ENCODE measurements at regions not wholly inside any gene's neighbourhood (a gene's known extent, or its start where the extent isn't known, plus 50 kb on each side); places are given as distances from the start of the nearest gene placed in this dataset.
"Not testable (repeated sequence)": the region's sequence is repeated elsewhere in the genome, so short reads cannot be mapped to it uniquely, and the experiment has no call there.

DNA sequence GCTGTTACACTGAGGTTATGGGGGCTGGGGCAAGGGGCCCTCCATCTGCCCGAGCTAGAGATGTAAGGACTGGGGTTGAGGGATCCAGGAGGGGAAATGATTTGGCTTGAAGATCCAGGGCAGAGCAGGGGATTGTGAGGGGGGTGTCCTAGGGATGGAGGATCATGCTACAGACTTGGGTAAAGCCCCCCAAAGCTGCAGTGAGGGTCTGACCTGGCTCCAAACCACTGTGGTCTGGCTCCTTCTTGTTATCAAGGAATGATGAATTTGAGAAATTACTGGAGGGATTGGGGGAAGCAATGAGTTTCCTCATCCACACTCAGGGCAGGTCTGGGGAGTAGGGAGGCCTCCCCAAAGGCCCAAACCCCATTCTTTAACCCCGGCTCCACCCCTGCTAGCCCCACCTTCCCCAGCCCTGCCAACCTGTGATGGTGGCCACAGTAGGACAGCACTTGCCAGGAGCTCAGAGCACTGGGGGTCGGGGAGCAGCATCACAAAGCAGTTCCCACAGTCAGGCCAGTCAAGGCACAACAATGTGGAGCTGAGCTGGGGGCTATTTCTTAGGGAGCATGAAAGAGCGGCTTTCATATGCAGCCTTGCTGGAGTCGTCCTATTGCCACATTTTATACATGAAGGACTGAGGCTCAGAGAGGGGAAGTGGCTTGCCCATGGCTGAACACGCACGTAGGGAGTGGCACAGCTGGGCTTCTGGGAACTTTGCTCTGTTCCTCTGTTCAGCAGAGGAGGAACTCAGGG, 165.5 kb downstream of the EFNB1 start:
- DNase-seq: no peak

DNA sequence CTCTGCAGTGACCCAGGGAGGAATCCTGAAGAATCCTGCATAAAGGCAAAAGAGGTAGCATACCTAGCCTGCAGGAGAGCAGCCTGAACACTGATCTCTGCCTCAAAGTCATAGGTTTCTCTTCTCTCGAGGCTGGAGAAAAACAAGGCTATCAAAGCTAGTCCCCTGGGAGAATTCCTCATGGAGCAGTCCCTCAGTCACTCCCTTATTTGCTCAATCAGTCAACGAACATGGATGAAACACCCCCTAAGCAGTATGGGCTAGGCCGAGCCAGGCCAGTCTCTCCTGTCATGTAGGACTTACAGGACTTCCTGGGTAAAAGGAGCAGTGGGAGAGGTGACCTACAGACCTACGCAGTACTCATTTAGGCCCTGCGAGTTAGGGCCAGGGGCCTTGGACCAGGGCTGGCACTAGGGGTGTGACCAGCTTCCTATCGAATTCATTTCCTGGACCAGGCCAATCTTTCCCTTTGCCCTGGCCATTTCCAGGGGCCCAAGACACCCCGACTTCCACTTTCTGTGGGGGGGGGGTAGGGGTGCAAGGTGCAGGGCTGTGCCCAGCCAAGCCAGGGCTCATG, 164.1 kb downstream of the EFNB1 start:
- no peak for DNase-seq

DNA sequence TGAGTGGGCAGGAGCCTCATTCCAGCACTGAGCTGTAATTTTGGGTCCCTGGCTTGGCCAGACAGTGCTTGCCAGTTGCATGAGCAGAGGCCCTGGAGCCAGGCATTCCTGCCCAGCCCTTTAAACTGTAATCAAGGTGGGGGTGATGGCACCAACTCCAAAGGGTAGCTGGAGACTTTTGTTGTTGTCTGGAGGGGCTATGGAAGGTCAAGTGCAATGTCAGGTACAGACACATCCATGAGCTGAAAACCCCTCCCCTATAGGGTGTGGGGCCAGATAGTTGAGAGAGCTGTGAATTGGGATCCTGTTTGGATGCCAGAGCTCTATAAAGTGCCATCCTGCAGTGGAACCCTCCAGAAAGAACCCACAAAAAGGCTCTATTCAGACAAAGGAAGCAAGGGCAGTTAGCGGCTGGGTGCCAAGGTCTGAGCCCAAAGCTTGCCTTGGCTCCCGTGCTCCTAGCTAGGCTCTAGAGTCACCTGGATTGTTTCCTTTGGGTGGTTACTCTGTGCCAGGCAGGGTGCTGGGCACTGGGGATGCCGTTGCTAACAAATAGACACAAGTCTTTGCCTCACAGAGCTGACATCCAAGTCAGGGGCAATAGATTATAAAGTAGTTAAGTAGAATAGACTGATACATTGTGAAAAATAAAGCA, 163.0 kb downstream of the EFNB1 start:
- DNase-seq: no peak

DNA sequence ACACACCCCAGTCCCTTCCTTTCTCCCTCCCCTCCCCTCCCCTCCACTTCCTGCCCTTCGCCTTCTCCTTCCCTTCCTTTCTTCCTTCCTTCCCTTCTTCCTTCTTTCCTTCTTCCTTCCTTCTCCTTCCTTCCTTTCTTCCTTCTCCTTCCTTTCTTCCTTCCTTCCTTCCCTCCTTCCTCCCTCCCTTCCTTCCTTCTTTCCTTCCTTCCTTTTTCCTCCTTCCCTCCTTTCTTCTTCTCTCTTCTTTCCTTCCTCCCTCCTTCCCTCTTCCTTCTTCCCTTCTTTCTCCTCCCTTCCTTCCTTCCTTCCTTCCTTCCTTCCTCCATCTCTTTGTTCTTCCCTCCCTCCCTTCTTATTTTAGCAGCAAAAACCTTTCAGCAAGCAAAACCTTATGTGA, 162.1 kb downstream of the EFNB1 start:
- DNase-seq: no peak

DNA sequence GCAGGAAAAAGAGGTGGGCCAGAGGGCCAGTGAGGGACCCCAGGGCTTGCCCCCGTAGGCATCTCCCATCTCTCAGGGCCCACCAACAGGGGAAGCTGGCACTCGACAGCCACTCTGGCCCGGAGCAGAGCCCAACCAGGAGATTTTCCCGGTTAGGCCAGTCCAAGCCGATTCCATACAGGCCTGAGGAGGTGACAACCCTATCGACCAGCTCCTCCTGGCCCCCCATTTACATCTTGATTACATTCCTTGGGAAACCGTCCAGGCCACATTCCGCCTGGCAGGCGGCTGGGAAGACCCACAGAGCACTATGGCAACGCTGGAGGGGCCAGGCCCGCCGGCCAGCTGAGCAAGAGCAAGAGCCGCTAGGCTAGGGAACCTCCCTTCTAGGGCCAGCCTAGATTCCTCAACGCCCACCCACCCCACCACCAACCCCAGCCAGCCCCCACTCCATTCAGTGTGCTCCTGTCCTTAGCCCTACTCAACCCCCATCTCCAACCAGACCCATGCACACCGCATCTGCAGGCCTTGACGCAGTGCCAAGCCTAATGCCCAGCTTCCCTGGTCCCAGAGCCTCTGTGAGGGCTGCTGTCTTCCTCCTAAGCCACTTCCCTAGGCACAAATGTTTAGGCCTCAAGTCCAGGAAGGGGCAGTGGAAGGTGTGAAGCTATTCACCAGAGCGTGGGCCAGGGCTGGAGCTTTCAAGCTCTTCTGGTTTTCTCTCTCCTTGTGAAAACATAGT, 161.2 kb downstream of the EFNB1 start:
- no peak for DNase-seq

DNA sequence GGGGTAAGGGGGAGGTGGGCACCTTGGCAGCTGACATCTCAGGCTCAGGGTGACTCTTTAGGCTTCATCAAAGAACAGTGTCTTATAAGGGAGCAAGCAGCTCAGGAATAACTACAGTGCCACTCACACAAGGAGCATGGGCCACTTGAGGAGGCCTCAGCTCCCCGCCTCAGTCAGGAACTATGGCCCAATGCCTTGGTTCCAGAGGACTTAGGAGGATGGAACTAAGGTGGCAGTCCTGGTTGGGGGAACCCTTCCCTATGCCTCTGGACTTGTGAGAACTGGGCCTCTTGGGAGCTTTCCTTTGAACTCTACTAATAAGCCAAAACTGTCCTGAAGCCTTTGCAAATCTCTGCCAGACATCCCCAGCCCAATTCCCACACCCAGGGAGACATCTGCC, 160.6 kb downstream of the EFNB1 start:
- DNase-seq: no peak

DNA sequence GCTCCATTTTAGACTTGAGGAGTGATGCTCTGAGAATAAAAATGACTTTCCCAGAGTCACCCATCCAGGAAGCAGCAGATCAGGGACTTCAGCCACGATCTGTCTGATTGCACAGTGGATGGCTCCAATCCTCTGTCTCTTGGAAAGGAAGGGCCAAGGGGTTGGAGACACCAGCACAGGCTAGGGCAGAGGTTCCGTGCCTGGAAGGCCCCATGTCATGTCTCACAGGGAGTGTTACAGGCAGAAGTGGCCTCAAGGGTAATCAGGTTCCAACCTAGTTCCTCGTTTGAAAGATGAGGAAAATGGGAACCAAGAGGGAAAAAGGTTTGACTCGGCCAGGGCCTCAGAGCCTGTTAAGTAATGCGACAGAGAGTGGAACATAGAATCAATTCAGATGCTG, 160.0 kb downstream of the EFNB1 start:
- no peak for DNase-seq

DNA sequence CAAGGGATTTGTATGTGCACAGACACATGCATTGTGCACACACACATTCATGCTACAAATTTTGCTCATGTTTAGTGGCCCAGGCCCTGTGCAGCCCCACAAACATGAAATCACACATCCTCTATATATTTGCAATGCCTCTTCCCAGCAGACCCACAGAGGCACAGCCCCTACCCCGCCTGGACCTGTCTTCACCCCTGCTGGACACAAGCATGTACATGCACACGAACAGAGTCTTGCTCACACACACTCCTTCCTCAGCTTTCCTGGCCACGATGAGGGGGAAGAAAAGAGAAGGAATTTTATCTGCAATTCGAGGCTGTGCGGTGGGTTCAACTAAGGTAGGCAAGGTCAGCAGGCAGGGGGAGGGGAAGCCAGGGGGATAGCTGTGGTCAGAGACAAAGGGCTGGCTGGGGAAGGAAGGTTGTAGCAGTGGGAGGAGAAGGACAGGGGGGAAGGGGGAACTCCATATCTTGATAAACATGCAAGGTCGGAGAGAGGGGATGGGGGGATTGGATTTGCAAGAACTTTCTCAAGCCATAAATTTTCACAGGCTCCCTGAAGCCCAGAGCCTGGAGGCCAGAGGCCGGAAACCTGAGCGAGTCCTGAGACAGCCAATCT, 156.4 kb downstream of the EFNB1 start:
- DNase-seq: no peak

DNA sequence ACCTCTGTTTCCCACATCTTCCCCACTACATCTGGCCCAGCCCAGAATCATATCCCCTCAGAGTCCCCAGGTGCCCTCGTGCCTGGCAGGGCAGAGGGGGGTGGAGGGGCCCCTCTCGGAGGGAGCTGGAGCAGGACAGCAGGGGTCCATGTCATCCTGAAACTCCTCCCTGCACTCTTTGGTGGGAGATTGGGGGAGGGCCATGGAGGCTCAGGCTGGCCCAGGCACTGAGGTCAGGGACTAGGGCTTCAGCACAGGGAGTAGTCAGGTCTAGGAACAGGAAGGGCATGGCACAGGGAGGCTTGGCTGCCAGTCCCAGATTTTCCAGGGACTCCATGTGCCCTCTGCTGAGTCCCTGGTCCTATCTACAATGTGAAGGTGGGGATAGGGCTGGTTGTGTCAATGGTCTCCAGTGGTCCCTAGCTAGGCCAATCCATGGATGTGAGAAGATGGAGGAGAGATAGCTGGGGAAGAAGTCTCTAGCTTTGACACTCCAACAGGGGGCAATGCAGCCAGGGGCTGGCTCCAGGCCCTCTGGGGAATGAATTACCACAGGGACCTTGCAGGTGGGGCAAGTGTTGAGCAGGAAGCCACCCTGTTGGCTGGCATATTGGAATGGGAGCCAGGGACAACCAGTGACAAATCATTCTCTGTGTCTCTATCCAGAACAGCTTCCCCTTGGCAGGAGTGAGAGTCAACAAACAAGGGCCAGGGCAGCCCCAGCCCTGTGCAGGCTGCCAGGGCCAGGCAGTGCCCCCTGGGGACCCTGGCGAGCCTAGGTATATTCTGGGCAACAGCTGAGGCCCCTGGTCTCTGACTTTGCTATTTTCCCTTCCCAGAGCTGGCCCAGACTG, 154.4 kb downstream of the EFNB1 start:
- no peak for DNase-seq

DNA sequence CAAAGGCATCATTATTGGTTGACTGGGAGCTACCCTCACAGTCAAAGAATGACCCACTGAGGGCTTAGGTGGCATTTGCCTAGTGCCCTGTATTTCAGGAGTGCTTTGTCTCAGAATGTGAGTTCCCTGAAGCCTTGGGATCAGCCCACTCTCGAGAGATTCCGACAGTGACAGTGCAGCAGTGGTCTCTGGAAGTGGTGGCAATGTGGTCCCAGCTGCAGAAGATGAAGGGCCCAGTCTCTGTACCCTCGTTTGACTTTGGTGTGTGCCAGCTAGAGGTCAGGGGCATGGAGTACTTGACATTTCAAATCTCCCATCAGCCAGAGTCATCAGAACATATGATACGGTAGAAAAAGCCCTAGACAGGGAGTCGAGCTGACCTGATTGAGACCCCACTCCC, 153.7 kb downstream of the EFNB1 start:
- no peak for DNase-seq

DNA sequence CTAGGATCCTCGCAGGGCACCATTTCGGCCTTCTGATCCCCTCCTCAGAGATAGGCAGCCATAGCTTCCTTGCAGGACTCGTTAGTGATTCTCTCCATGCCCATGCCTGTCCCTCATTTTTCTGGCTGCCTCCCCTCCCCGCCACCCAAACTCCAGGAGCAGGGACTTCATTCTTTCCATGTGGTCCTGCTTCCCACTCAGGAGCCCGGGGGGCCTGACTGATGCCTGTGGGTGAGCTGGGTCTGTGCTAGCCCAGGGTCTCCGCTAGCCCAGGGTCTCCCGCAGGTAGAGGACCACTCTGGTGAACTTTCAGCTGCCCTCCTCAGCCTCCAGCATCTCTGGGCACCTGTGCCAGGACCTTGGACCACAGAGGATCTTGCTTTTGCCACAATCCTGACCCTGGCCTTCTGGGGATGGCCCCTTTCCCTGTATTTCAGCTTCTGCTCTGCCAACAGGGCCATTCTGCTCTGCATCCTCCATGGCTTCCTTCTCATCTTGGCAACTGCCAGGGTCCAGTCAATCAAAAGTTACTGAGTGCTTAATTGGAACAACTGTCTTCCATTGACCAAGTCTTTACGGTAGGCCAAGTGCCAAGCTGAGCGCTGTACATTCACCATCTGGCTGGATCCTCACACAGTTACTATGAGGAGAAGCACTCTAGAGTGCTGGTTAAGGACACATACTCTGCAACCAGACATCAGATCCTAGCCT, 152.2 kb downstream of the EFNB1 start:
- no peak for DNase-seq

DNA sequence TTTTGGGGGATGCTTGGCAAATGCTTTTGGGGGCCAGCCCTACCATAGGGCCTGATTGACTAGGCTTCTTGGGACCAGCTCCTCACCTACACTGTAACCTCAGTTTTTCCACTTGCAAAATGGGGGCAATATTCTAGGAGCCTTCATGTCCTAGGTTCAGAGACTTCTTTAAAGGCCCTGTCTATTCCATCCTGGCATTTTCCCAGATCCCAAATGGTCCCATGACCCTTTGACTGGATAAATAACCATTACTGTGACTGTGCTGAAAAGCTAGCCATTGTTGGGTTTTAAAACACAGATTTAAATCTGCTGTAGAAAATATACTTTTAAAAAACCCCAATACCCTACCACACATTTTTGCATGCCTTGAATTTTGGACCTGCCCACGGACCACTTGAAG, 149.8 kb downstream of the EFNB1 start:
- DNase-seq: no peak

DNA sequence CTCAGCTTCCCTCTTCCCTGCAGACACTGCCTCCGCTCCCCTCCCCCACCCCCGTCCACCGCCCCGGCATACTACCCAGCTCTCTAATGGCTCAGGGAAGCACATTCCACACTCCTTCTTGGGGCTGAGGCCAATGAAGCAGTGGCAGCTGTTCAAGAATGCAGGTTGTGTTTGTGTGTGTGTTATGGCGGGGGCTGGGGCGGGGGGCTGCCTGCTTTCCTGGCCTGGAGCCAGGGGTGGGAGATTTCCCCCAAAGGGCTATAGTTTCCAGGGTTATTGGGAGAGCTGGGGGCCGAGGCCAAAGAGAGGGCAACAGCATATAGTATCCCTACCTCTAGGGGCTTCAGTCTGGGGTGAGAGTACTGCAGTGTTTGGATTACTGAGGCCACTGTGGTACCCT, 149.4 kb downstream of the EFNB1 start:
- no peak for DNase-seq

DNA sequence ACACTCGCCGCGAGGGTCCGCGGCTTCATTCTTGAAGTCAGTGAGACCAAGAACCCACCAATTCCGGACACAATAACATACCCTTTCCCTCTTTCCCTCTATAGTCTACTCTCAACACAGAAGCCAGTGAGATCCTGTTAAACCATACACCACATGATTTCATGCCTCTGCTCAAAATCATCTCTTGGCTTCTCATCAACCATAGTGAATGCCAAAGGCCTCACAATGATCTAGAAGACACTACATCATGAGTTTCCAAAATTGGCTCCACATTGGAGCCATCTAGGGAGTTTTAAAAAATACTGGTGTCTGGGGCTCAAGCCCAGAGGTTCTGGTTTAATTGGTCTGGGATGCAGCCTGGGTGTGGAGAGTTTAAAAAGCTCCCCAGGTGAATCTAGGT, 124.5 kb downstream of the EFNB1 start:
- no peak for DNase-seq

DNA sequence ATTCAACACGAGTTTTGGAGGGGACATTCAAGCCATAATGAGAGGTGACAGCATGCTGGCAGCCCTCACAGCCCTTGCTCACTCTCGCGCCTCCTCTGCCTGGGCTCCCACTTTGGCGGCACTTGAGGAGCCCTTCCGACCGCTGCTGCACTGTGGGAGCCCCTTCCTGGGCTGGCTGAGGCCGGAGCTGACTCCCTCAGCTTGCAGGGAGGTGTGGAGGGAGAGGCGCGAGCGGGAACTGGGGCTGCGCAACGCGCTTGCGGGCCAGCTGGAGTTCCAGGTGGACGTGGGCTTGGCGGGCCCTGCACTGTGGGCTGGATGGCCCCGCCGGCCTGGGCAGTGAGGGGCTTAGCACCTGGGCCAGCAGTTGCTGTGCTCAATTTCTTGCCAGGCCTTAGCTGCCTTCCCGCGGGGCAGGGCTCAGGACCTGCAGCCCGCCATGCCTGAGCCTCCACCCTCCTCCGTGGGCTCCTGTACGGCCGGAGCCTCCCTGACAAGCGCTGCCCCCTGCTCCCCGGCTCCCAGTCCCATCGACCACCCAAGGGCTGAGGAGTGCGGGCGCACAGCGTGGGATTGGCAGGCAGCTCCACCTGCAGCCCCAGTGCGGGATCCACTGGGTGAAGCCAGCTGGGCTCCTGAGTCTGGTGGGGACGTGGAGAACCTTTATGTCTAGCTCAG, 123.3 kb downstream of the EFNB1 start:
- not testable (repeated sequence) for DNase-seq

DNA sequence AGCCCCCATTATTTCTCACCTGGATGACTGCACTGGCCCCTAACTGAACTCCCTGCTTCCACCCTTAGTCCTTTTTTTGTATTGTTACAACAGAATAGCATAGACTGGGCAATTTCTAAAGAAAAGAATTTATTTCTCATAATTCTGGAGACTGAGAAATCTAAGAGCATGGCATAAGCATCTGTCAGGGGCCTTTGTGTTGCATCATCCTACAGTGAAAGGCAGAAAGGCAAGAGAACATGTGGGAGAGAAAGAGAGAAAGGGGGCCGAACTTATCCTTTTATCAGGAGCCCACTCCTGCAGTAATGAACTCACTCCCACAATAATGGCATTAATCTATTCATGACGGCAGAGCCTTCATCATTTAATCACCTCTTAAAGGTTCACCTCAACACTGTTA, 122.1 kb downstream of the EFNB1 start:
- no peak for DNase-seq

DNA sequence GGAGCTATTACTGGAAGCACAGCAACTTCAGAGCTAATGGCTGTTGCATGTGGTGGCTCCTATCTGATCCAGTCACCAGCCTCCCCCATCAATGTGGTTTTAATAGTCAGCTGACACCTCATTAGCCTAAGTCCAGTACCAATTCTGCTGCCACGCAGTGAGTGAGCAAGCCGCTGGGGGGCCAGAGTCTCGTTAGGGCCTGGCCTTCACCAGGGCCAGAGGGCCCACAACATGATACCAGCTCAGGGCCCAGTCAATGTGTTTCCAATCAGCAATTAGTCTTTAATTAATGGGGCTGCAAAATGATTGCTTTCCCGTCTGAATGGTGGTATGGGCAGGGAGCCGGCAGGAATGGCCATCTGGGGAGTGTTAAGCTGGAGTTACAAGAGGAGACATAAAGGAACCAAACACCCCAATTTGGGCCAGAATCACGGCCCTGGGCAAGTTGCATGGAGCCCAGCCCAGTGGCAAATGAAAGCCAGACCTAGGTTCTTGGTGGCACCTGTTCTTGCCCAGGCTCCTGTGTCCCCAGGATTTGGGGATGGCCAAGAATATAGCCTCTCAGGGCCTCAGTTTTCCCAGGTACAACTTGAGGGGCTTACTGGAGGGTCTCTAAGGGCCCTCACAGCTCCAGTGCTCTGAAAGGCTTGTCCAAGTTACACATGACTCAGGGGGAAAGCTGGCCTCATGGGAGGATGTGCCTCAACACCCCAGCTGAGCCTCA, 119.2 kb downstream of the EFNB1 start:
- DNase-seq: no peak

DNA sequence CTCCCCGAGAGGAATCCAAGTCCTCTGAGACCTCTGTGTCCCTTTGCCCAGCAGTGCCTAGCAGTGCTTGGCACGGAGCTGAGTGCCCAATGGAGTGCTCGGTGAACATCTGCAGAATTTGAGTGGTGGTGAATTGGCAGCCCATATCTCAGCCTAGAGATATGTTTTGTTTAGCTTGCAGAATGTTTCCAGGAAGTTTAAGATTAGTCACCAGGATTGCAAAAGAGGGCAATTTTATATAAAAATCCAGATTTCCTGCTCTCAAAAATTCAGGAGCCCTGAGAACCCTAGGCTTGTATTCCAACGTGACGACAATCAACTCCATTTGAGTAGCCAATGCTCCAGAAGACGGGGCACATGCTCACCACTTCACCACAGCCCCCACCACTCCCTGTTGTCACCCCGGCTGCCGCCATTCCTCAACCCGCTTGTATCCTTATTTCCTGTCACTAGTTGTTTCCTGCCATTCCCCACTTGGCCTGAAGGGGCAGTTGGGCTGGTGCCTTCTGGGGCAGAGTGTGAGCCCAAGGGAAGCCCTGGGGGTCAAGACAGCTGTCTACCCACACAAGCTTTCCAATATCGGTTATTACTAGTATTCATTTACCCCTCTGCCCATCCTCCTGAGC, 116.9 kb downstream of the EFNB1 start:
- no peak for DNase-seq

DNA sequence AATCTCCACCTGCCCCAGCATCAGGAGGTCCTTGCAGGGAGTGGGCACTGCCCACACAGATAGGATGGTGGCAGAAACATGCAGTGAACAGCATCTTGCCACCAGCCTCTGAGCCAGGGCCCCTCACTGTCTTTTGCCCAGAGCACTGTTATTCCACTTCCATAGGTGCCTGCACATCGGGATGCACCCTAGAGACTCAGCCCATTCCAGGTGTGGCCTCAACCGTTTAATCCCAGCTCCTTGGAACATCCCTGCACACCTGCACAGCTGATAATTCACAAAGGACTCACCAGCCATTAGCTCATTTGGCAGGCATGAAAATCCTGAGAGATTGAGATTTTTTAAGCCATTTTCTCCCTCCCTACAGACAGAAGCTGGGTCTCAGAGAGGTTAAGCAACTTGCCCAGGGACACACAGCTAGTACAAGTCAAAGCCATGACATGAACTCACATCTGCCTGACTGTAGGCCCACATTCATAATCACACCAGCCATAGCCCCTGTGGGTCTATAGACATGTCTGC, 116.3 kb downstream of the EFNB1 start:
- DNase-seq: no peak

DNA sequence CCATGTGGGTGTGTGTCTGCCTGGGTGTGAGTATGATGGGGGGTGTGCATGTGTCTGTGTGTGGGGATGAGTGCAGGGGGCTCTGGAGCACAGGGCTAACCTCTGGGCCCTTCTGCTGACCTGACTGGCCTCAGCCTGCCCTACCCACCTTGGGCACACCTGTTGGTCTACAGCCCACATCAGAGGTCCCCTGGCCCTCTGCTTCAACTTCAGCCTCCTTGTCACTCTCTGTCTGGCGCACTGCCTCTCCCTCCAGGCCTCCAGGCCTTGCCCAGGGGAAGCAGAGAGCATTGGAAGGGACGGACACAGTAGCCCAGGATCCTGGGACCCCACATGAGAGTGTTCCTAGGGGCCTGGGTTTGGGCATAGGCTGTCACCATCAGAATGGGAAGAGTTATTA, 115.4 kb downstream of the EFNB1 start:
- DNase-seq: no peak

Data from activated CD4-positive, alpha-beta T cell treated with anti-CD3 and anti-CD28 coated beads, Interleukin-2, amount 50 U/mL, for 48 hours (primary cell).